SH-SY5Y (cell line): ENCODE measurements at regions not wholly inside any gene's neighbourhood (a gene's known extent, or its start where the extent isn't known, plus 50 kb on each side); places are given as distances from the start of the nearest gene placed in this dataset.

ENCODE experiments used
- GATA2 ChIP-seq: IDR thresholded peaks from 2 replicates; pipeline ENCODE4 v1.6.1; 2011; ENCODE audit warnings: mild to moderate bottlenecking, low read depth, low read length
- GATA3 ChIP-seq: IDR thresholded peaks from 2 replicates; pipeline ENCODE4 v1.6.1; 2011; ENCODE audit warnings: low read depth, mild to moderate bottlenecking, low read length, moderate library complexity

DNA sequence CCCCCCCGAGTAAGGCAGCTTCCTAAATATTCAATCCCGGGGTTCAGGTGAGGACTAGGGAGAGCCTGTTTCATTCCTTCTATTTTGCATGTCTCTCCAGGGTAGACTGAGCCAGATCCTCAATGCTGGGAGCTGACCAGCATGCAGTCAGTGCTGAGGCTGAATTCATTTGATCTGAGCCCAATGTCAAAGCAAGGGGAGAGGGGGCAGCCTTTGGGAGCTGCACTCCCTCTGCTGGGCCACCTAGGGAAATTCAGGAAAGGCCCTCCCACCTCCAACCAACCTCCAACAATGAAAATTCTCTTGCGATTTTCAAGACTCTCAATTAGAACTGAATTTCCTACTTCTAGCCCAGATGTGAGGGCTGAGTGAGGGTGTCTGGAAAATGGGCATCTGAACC lies 371.2 kb downstream of the NPHP4 start:
- TF ChIP-seq GATA2 = no peak
- no peak for TF ChIP-seq GATA3

DNA sequence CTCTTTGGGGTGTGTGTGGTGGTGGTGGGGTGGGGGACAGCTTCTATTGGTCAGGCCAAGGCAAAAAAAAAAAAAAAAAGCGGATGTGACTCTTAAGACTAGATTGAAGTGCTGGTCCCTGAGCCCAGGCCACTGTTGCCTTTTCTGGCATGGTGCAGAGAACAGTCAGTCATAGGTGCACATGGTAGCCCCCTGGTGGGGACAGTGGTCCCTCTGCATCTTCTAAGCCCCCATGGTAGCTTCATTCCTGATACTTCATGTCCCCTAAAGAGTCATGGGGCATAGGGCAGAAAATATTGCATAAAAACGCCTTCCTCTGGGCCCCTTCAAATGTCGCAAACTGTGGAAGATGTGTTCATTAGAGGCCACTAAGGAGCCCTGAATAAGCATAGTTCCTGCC lies 371.8 kb downstream of the NPHP4 start:
- TF ChIP-seq GATA3 = no peak
- TF ChIP-seq GATA2 = no peak

DNA sequence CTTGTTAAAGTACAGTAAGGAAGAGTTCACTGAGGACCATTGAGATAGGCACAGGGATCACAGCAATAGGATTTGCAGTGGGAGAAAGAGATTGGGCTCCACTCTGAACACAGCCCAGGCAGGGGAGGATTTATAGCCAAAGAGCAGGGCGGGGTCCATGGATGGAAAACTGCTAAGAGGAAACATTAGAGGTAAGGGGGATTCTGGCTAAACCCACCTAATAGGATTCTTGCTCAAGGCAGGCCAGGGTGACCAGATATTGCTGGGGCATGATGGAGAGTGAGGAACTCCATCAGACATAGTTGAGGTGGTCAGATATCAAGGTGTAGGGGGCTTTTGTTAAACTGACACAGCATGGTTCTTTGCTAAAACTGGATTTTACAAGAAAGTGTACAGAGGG lies 372.8 kb downstream of the NPHP4 start:
- TF ChIP-seq GATA2 (no peak), GATA3 (no peak)

DNA sequence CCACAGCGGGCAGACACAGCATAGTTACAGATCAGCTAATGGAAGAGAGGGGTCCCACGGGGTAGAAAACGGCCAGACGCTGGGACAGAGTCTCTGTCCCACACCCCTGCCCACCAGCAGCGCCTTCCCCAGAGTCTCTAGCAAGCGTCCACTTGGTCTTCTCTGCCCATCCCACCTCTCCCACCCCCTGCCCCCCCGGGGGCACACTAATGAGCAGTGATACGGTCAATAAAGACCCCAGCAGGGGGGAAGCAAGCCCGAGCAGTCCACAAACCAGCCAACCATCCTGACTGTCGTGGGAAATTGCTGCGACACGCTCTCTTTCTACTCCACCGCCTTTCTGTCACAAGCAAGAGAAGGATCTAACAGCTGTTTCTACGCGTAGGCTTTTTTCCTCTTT lies 374.7 kb downstream of the NPHP4 start:
- TF ChIP-seq GATA3 = no peak
- TF ChIP-seq GATA2 = no peak

DNA sequence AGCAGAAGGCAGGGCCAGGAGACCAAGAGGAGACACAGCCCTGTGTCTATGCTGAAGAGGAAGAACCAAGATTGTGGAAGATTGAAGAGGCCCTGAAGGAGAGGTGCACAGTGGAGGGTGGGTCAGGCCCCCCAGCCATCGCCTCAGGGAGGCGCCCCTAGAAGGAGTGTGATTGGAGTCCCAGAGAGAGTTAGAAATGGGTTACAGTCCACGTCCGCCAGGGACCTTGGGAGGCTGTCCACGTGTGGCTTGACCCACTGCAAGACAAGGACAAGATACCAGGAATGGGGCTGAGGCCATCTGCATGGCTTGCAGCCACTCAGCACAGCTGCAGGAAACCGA lies 375.1 kb downstream of the NPHP4 start:
- TF ChIP-seq GATA3 (no peak), GATA2 (no peak)

DNA sequence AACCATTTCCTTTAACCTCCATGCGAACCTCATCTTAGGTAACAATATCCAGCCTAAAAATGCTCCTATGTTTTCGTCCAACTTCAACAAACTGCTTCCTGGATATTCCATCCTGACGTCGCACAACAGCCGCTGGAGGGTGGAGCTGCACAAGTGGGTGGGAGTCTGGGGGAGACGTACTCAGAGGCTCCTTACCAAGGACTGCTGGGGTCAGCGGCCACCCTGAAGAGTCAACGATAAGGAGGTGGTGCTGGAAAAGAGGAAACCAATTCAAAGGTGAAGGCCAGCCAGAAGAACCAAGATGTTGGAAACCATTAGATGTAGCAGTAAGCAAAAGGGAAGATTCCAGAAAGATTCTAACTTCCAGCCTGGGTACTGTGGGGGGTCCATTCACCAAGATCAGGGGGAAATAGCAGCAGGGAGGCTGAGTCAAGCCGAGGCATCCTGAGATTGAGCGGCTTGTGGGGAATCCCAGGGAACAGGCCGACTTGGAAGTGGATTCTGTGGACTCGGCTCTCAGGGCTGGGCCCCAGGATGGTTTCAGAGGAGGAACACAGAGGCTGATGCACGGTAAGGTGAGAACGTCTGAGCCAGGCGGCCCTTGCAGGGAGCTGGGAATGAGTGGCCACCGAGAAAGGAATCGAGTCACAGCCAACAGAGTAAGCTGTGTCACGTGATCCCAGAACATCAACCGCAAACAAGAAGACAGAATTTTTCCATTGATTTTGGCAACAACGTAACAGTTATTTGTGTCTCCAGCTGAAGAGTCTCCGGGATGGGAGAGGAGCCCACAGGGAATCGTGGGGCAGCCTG lies 375.7 kb downstream of the NPHP4 start:
- TF ChIP-seq GATA3 (no peak), GATA2 (no peak)

DNA sequence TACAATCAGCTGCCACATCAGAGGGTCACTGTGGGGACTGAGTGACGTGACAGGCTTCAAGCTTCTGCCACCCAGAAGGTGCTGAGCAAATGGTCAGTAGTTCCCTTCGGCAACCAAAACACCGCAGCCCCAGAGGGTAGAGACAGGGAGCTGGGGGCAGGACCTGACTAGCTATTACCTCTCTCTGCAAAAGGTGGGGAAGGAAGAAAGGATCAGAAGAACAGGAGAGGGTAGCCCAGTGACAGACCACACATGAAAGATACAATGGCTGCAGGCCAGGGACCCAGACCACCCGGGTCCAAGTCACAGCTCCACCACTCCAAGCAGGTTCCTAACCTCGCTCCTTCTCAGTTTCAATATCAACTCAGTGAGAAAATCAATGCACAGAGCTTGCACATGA lies 377.1 kb downstream of the NPHP4 start:
- TF ChIP-seq GATA2 (no peak), GATA3 (no peak)

DNA sequence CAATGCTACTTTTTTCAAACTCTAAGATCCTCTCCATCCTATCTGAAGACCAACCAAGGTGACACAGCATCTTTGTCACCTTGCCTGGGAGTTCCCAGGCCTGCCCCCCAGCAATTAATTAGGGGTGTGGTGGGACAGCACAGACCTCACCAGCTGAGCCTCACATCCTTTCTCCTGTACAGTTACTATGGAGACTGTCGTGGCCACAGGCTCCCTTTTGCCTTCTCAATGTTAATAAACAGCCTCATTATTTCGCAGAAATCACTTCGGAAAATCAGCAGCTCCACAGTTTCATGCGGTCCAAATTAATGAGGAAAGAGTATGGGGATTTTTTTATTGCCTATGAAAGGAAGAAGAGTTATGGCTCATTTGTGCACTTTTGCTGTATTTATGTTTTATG lies 378.3 kb downstream of the NPHP4 start:
- TF ChIP-seq GATA2 (no peak), GATA3 (no peak)

DNA sequence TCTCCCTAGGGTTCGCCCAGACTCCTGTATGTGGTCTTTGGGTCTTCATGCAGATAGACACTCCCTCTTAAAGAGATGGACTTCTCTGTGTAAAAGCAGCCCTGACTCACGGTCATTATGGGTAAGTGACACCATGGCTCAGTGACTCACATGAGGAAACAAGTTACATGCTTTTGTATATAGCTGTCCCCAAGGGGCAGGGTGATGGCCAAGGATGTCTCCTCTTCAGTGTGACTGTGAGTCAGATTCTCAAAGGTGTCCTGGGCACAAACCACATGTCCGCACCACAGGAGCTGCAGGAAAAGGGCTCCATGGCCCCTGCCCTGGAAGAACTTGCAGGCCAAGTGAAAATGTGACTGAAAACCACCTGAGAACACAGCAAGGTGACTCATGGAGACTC lies 380.4 kb downstream of the NPHP4 start:
- TF ChIP-seq GATA3 (no peak), GATA2 (no peak)

DNA sequence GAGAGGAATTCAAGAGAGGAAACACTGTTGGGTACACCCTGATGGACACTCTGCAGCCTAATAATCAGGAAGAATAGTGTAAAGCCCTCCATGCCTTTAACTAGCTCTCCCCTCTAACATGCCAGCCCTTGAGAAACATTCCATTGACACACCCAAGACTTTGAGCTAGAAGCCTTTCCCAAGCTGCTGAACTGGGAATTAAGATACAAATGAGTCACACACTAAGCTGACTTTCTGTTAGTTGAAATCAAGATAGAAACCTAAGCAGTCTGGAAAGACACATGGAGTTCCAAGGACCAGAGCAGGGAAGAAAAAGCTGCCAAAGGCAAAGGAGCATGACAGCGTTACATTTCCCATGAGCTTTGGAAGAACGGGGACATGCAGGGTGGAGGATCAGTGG lies 380.8 kb downstream of the NPHP4 start:
- TF ChIP-seq GATA2 (no peak), GATA3 (no peak)

DNA sequence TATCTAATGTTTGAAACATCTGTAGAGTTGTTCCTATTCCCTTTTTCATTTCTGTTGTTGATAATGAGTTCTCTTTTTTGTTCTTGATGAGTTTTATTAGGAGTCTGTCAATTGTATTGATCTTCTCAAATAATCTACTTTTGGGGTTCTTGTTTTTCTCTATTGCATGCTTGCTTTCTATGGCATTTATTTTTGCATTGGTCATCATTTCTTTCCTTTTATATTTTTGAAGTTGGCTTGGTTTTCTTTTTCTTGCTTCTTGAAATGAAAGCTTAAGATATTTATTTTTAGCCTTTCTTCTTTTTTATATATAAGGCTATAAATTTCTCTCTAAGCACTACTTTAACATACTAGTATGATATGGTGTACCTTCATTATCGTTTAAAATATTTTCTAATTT lies 381.8 kb downstream of the NPHP4 start:
- TF ChIP-seq GATA3 (no peak), GATA2 (no peak)

DNA sequence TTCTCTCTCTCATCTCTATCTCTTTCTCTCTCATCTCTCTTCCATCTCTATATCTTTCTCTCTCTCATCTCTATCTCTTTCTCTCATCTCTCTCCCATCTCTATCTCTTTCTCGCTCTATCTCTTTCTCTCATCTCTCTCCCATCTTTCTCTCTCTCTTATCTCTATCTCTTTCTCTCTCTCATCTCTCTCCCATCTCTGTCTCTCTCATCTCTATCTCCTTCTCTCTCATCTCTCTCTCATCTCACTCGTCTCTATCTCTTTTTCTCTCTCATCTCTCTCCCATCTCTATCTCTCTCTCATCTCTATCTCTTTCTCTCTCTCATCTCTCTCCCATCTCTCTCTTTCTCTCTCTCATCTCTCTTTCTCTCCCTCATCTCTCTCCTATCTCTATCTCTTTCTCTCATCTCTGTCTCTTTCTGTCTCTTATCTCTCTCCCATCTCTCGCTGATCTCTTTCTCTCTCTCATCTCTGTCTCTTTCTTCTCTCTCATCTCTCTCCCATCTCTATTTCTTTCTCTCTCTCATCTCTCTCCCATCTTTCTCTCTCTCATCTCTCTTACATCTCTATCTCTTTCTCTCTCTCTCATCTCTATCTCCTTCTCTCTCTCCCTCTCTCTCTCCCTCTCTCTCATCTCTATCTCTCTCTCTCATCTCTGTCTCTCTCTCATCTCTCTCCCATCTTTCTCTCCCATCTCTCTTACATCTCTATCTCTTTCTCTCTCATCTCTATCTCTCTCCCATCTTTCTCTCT lies 388.7 kb downstream of the NPHP4 start:
- TF ChIP-seq GATA3 (no peak), GATA2 (no peak)

DNA sequence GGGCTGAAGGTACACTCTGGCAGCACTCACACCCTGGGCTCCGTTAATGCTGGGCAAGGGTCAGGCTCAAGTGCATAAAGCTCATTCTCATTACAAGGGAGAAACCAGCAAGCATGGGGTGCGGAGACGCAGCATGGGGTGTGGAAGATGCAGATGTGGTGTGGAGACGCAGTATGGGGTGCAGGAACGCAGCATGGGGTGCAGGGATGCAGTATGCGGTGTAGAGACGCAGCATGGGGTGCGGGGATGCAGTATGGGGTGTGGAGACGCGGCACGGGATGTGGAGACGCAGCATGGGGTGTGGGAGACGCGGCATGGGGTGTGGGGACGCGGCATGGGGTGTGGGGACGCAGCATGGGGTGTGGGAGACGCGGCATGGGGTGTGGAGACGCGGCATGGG lies 390.7 kb downstream of the NPHP4 start:
- TF ChIP-seq GATA3 = no peak
- TF ChIP-seq GATA2 = no peak

DNA sequence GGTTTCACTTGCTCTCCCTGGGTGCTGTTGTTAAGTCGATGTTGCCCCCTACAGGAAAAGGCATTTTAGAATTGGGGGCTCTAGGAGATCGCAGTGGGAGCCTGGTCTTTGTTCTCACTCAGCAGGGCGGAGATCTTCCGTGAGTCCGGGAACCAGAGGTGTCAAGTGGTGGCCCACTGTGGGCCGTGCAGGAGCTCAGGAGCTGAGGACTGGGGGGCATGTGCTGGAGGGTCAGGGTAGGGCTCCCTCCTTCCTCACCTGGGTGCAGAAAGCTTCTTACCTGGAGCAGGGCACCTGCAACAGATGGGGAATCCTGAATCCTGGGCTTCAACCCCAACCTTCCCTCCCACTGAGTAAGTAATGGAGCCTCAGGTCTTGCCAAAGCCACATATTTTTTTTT lies 392.7 kb downstream of the NPHP4 start:
- TF ChIP-seq GATA2 = no peak
- no peak for TF ChIP-seq GATA3

DNA sequence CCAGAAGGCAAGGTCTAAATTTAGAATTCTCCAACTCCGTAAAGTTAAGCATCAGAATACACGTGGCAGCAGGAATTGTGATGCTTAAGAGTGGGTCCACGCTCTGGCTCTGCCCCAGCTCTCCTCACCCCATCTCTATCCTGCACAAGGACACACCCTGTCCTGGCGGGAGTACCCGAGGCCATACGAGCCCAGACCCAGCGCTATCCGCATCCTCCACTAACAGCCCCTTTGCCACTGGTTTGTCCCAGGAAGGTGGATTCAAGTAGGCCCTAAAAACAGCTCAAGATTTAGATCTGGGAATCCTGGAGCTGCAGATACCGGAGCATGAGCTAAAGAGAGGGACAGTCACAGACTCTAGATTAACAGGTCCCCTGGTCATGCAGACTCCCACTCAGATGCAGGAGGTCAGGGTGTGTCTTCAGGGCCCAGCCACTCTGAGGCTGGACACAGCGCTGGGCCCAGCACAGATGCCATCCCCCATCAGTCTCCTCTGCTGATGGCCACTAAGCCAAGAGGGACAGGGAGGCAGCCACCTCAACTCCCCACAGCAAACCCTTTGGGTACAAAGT lies 393.3 kb downstream of the NPHP4 start:
- TF ChIP-seq GATA2 = no peak
- no peak for TF ChIP-seq GATA3
